ENCODE measurements at regions not wholly inside any gene's neighbourhood (a gene's known extent, or its start where the extent isn't known, plus 50 kb on each side); places are given as distances from the start of the nearest gene placed in this dataset.

- ChIA-PET SMC1A (ENCODE audit: uncharacterized antibody, unreplicated experiment) (no interaction called here), CTCF (no interaction called here), RAD21 (ENCODE audit: unreplicated experiment) (no interaction called here), POLR2A (no interaction called here)
- H3K4me1 ChIP-seq (ENCODE audit: control insufficient read depth, insufficient read depth, low read length), result no peaks in the 10 kb centered on the region
- FAIRE-seq (no peak), DNase-seq (ENCODE audit: low read depth, low spot score) (no peak), ATAC-seq (no peak)
- H3K79me2 ChIP-seq (ENCODE audit: control insufficient read depth, insufficient read depth, low read length), result no peaks in the 10 kb centered on the region
- WGBS (ENCODE audit: insufficient coverage, insufficient replicate concordance, low lambda C conversion rate, missing lambda C conversion rate), result 7% methylated on average over 8 of the region's 8 CpGs
- H3K9me3 ChIP-seq (replicated peaks; ENCODE audit: control insufficient read depth, insufficient read depth, low read length), result no peaks in the 10 kb centered on the region
- H3K4me2 ChIP-seq (ENCODE audit: control insufficient read depth, insufficient read depth), result no peak overlapping the region
- intact Hi-C loops (cut with micrococcal nuclease; ENCODE audit: unreplicated experiment) (no loop called here), in situ Hi-C loops (cut with MboI) (loop anchor here (10.0 kb wide), 1 partner anchor 58 kb away; no protein-coding TSS in a partner anchor)
- H3K36me3 ChIP-seq (ENCODE audit: control insufficient read depth in 2 of 2, insufficient read depth in 2 of 2, low read length in 1 of 2), result no peaks in the 10 kb centered on the region
- no peaks in the 10 kb centered on the region for H3K27me3 ChIP-seq (replicated peaks in 1 of 2; ENCODE audit: control insufficient read depth in 2 of 2, insufficient read depth in 2 of 2, low read length in 1 of 2)
- TF ChIP-seq NR2C1 (IDR thresholded peaks at IDR 0.05) (no peak), PKNOX1 (IDR thresholded peaks at IDR 0.05) (no peak), POLR2A (IDR thresholded peaks at IDR 0.05; ENCODE audit: low read depth, low read length) (no peak), PBX3 (IDR thresholded peaks at IDR 0.05; ENCODE audit: insufficient replicate concordance, low read depth, low read length) (no peak), MAX (IDR thresholded peaks at IDR 0.05; ENCODE audit: low read depth, low read length) (no peak), POLR2AphosphoS5 (IDR thresholded peaks at IDR 0.05; ENCODE audit: low read length) (no peak), ZBTB11 (CRISPR knock-in tag; IDR thresholded peaks at IDR 0.05) (no peak), TBL1XR1 (IDR thresholded peaks at IDR 0.05; ENCODE audit: low read depth, low read length) (no peak)
- no peak overlapping the region for H3K9ac ChIP-seq (ENCODE audit: control insufficient read depth, insufficient read depth, low read length)
- no TSS peak for BruUV-seq (replicated peaks)
- H2AFZ ChIP-seq (ENCODE audit: control insufficient read depth, low read depth, low read length), result no peak overlapping the region
- no peaks in the 10 kb centered on the region for H4K20me1 ChIP-seq (ENCODE audit: control insufficient read depth, insufficient read depth)
- H3K4me3 ChIP-seq, result no peak overlapping the region
- no peak overlapping the region for H3K27ac ChIP-seq (ENCODE audit: control insufficient read depth, insufficient read depth)
Measured at GRCh38 chr15:47506329-47507100, 210.8 kb upstream of the SEMA6D start.

All from GM12878 (cell line).